Heart left ventricle (tissue), 13 donors: ENCODE measurements at regions not wholly inside any gene's neighbourhood (a gene's known extent, or its start where the extent isn't known, plus 50 kb on each side); places are given as distances from the start of the nearest gene placed in this dataset.
"Not testable (repeated sequence)": the region's sequence is repeated elsewhere in the genome, so short reads cannot be mapped to it uniquely, and the experiment has no call there.

Experiments used
- POLR2A ChIP-seq, 2 donors: fragments of 450-650 bp; IDR thresholded peaks; one replicate each; pipeline ENCODE4 v1.6.1; 2017; ENCODE audit warnings: antibody characterized with exemption in 2 of 2, mild to moderate bottlenecking in 2 of 2, moderate library complexity in 2 of 2
- TF ChIP-seq, protein P1 (sequence below), 12 donors: fragments of 200-600 bp; sonication (generic) in 4 of 12; IDR thresholded peaks; one replicate each; pipeline versions ENCODE4 v1.5.0 to v1.8.0; 2018 to 2022; ENCODE audit warnings: antibody characterized with exemption in 12 of 12, mild to moderate bottlenecking in 5 of 12
- donor health status: ischemic (EF 13 %, LVEDD 7.1; RV severe dilation, severe dysfunction).
- donor health status: DM: no; HTN: yes; CAD: no.
- donor health status: DM: no; HTN: no; CAD: no.
- donor health status: ischemic (EF 25% LVEDD 6.9; RV normal size, moderate dysfunction).
- donor health status: ischemic (EF 25% LVEDD 5.7; RV mildly dilated, moderate dysfunction).
- donor health status: ischemic (EF 35%, LVEDD 5.7; RV mildly dilated, moderate dysfunction).
- donor health status: nonischemic (EF 11% LVEDD 7.7; RV severe dilation, severe dysfunction).
- donor health status: DM: yes; HTN: yes; CAD: no.
- donor health status: PGD.
- donor health status: ischemic (EF 29% LVEDD 5.4; RV normal size, mild dysfunction).
- donor health status: nonischemic (EF 23%, LVEDD 6.1; RV moderate dilation, normal function).

DNA sequence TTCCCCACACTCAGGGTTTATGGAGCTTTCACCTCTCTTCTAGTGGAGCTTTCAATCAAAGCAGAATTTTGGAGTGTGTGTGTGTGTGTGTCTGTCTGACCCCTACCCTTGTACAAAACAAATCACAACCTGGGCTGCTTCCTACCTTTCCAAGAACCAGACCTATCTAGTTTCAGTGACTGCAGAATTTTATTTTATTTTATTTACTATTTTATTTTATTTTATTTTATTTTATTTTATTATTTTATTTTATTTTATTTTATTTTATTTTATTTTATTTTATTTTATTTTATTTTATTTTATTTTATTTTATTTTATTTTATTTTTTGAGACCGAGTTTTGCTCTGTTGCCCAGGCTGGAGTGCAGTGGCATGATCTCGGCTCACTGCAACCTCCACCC, 151.6 kb upstream of the SEMA6A start:
- TF ChIP-seq POLR2A (IDR thresholded peaks at IDR 0.05): not testable (repeated sequence)
- TF ChIP-seq, protein P1, sequence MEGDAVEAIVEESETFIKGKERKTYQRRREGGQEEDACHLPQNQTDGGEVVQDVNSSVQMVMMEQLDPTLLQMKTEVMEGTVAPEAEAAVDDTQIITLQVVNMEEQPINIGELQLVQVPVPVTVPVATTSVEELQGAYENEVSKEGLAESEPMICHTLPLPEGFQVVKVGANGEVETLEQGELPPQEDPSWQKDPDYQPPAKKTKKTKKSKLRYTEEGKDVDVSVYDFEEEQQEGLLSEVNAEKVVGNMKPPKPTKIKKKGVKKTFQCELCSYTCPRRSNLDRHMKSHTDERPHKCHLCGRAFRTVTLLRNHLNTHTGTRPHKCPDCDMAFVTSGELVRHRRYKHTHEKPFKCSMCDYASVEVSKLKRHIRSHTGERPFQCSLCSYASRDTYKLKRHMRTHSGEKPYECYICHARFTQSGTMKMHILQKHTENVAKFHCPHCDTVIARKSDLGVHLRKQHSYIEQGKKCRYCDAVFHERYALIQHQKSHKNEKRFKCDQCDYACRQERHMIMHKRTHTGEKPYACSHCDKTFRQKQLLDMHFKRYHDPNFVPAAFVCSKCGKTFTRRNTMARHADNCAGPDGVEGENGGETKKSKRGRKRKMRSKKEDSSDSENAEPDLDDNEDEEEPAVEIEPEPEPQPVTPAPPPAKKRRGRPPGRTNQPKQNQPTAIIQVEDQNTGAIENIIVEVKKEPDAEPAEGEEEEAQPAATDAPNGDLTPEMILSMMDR (IDR thresholded peaks at IDR 0.05): not testable (repeated sequence)
